HL-60 (cell line): ENCODE measurements at regions not wholly inside any gene's neighbourhood (a gene's known extent, or its start where the extent isn't known, plus 50 kb on each side); places are given as distances from the start of the nearest gene placed in this dataset.

ENCODE experiments used
- GABPA ChIP-seq: IDR thresholded peaks from 2 replicates; pipeline ENCODE4 v1.6.1; 2012; ENCODE audit warnings: low read depth
- TF ChIP-seq, protein P1 (sequence below): IDR thresholded peaks from one replicate; pipeline ENCODE4 v1.5.1; 2011; ENCODE audit warnings: low read length, control low read depth, inconsistent platforms; ENCODE audit not compliant: insufficient read depth
- TF ChIP-seq, protein P2 (sequence below): IDR thresholded peaks from 2 replicates; pipeline ENCODE4 v1.6.1; 2012; ENCODE audit warnings: low read depth; ENCODE audit not compliant: insufficient replicate concordance

DNA sequence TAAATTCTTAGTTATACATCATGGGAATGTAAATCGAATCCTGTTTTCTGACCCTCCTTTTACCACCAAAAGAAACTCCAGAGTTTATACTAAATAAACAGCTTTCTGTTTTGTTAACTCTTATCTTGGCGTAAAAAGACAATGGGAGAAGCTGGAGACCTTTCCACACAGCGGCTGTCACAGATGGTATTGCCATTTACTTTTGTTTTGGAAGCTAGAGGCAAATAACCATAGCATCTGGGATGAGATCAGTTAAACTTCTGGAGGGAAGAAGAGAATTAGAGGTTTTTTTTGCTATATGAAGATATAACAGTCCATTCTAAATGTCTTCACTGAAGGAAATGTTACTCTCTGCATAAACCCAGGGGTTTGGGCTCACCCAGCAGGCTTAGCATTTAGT lies 258.9 kb downstream of the REEP3 start:
- TF ChIP-seq, protein P1, sequence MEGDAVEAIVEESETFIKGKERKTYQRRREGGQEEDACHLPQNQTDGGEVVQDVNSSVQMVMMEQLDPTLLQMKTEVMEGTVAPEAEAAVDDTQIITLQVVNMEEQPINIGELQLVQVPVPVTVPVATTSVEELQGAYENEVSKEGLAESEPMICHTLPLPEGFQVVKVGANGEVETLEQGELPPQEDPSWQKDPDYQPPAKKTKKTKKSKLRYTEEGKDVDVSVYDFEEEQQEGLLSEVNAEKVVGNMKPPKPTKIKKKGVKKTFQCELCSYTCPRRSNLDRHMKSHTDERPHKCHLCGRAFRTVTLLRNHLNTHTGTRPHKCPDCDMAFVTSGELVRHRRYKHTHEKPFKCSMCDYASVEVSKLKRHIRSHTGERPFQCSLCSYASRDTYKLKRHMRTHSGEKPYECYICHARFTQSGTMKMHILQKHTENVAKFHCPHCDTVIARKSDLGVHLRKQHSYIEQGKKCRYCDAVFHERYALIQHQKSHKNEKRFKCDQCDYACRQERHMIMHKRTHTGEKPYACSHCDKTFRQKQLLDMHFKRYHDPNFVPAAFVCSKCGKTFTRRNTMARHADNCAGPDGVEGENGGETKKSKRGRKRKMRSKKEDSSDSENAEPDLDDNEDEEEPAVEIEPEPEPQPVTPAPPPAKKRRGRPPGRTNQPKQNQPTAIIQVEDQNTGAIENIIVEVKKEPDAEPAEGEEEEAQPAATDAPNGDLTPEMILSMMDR = no peak
- TF ChIP-seq GABPA = no peak
- TF ChIP-seq, protein P2, sequence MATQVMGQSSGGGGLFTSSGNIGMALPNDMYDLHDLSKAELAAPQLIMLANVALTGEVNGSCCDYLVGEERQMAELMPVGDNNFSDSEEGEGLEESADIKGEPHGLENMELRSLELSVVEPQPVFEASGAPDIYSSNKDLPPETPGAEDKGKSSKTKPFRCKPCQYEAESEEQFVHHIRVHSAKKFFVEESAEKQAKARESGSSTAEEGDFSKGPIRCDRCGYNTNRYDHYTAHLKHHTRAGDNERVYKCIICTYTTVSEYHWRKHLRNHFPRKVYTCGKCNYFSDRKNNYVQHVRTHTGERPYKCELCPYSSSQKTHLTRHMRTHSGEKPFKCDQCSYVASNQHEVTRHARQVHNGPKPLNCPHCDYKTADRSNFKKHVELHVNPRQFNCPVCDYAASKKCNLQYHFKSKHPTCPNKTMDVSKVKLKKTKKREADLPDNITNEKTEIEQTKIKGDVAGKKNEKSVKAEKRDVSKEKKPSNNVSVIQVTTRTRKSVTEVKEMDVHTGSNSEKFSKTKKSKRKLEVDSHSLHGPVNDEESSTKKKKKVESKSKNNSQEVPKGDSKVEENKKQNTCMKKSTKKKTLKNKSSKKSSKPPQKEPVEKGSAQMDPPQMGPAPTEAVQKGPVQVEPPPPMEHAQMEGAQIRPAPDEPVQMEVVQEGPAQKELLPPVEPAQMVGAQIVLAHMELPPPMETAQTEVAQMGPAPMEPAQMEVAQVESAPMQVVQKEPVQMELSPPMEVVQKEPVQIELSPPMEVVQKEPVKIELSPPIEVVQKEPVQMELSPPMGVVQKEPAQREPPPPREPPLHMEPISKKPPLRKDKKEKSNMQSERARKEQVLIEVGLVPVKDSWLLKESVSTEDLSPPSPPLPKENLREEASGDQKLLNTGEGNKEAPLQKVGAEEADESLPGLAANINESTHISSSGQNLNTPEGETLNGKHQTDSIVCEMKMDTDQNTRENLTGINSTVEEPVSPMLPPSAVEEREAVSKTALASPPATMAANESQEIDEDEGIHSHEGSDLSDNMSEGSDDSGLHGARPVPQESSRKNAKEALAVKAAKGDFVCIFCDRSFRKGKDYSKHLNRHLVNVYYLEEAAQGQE = no peak
